Sciatic nerve (tissue), 2 donors: ENCODE measurements at regions not wholly inside any gene's neighbourhood (a gene's known extent, or its start where the extent isn't known, plus 50 kb on each side); places are given as distances from the start of the nearest gene placed in this dataset.

Experiments
- ATAC-seq: fragments of 200-7000 bp; cut with Tn5 transposase; one replicate; pipeline ENCODE4 v1.9.1; 2020; ENCODE audit warnings: mild to moderate bottlenecking, moderate library complexity
- DNase-seq: peaks from one replicate; pipeline ENCODE4 v3.0.0-alpha.2; 2020; ENCODE audit warnings: low spot score
- intact Hi-C: fragments of 100-400 bp; cut with DNase I; formaldehyde crosslinking; loops from one replicate; pipeline ENCODE4 v1.14.2; 2022
- donor health status: DM: no; HTN: no; CAD: no.
- donor health status: DM: no; HTN: no; CAD: no.

GRCh38 chr13:39149896-39150295 is 111.6 kb downstream of the NHLRC3 start:
- DNase-seq = no peak
- intact Hi-C loops = loop anchor here (10.0 kb wide), 1 partner anchor 465 kb away; no protein-coding TSS in a partner anchor
- no peak for ATAC-seq

DNA sequence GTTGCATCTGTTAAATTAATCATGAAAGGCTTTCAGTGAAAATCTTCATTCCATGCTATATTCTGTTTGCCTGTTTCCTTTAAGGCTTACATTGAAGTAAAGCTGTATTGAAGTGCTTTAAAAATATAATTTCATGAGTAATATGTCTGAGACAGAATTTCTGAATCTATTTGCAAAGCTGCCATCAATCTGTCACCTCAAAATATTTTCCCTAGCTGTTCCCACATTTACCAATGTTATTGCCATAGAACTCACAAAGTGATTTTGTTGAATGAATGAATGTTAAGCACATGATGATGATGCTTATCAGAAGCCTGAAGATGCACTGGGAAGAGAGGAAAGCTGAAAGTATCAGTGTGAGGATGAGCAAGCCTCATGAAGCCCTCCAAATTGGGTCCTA is 115.8 kb downstream of the NHLRC3 start:
- DNase-seq (no peak), ATAC-seq (no peak)
- intact Hi-C loops = no loop called here

GRCh38 chr13:39159393-39159792 is 121.1 kb downstream of the NHLRC3 start:
- intact Hi-C loops = no loop called here
- no peak for DNase-seq
- no peak for ATAC-seq

GRCh38 chr13:39159846-39160370 is 121.7 kb downstream of the NHLRC3 start:
- DNase-seq (no peak), ATAC-seq (no peak)
- intact Hi-C loops = no loop called here

DNA sequence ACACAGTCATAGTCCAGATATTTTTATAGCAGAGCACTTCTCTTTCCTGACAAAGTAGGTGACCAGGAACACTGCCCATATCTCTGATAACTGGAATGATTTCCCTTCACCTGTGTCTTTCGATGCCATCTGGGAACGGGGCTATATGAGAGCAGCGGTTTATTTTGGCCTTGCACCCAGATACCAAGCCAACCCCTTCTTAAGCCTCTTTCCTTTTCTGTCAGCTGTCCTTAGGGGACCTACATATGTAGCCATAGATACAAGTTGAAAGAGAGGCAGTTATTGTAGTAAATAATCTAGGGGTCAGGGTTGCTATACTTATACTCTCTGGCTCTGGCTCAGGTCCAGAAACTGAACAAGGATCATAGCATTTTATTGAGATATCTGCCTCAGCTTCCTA is 128.8 kb downstream of the NHLRC3 start:
- DNase-seq = no peak
- ATAC-seq = no peak
- intact Hi-C loops = no loop called here

- DNase-seq (no peak), ATAC-seq (no peak)
- intact Hi-C loops = no loop called here
Observed at GRCh38 chr13:39170711-39171110, 132.5 kb downstream of the NHLRC3 start.

- no peak for DNase-seq
- peak; percentile 87 for ATAC-seq
- intact Hi-C loops = no loop called here
Observed at GRCh38 chr13:39185326-39185725, 147.1 kb downstream of the NHLRC3 start.

DNA sequence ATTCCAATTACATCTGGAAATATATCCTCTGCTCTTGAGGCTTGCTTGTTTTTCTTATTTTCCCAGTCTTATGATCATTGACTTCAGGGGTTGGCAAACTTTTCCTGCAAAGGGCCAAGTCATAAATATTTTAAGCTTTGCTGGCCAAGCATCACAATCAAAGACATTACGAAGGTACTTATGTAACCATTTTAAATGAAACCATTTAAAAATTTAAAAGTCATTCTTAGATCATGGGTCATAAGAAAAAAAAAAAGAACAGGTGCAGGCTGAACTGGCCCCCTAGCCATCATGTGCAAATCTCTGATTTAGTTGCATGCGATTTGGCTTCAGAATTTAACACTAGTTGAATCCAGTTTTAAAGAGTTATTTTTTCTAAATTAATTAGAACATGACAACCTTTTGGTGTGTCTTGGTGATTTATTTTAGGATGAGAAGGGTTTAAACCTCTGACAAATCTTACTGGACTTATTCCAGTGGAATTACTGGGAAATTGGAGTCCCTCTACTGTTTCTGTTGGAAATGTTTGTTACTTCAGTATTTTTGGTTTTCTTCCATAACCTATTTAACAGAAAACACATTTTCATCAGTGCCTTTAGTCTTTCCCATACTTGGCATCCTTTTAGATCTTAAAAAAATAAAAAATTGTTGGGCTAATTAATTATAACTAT is 148.1 kb downstream of the NHLRC3 start:
- intact Hi-C loops = no loop called here
- peak; percentile 92 for ATAC-seq
- DNase-seq = no peak

DNA sequence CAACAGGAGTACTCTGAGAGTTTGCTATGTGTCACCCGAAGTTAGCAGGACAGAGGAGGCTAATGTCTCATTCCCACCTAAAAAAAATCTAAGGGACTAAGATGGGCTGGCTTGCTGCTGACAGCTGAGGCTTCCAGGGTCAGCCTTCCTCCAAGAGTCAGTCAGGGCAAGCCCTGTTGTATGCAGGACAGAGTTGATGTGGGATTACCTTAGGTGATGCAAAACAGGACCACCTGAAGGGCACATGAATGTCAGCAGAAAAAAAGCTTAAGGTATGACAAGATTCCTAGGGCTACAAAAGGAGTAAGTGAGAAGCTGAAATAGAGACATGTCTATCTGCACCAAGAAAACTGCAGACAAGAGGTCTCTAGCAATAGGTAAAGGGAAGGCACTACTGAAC is 151.5 kb downstream of the NHLRC3 start:
- ATAC-seq = no peak
- no peak for DNase-seq
- intact Hi-C loops = no loop called here

DNA sequence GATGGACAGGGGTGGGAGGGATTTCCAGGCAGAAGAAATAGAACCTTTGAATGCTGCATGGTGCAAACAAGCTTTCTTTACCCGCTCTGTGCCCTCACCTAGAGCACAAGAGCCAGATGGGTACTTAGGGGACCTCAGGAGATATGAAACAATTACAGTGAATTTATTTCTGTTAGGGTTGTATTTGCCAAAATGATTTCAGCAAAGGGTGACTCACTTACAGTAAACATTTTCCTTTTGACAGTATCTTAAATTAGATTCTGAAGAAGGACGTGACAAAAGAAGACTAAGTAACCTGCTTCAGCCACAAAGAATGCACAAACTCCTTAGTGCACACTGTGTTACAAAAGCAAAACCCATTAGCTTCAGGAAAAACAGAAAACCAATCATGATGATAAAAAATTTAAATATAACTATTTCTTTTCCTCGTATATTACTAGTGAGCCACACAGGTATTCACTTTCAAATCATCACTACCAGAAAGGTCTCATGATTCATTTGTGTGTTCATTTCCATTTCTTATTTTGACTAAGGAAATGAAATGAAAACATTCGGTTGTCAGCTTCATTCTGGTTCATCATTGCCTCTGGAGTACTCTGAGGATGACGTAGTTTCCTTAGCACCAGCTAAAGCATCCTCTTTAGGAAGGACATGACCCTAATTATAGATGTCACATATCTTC is 158.8 kb downstream of the NHLRC3 start:
- no peak for DNase-seq
- ATAC-seq = no peak
- intact Hi-C loops = no loop called here

DNA sequence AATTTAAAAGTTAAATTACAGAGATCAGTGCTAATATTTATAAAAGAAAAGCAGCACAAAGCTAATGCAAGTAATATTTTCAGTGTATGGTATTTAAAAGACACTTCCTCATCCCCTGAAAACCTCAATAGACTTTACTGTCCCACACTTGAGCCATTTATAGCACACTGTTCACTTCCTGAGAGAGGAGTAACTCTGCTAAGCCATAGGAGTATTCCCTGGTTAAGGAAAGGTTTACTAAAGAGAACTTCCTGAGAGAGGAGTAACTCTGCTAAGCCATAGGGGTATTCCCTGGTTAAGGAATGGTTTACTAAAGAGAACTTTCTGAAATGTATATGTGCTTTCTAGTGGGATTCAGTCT is 159.4 kb downstream of the NHLRC3 start:
- intact Hi-C loops = no loop called here
- no peak for ATAC-seq

DNA sequence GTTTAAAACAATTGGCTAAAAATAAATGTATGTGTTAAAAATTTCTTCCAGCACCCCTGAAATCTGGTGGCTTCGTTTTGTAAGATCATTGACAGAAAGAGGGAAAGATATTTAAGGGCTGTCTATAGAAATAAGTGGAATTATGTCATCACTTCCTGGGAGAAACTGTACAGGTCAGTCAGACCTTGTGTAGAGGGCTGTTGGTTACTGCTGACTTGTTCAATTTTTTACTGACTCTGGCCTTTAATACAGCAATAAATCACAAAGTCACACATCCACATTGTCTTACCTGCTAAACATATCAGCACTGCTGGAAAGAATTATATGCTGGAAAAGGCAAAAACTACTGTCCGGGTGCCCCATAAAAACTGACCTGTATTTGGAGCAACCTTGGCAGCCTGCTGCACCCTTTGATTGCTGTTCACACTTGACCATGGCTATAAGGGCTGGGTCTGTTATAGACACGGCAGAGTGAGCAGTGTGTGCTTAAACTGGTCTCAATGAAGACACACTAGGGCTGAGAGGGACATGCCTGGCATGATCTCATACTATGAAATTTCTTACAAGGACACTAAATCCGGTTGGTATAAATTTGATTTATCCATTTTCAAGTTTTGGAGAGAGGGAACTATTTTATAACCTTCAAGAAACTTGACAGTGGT is 162.1 kb downstream of the NHLRC3 start:
- intact Hi-C loops = no loop called here
- DNase-seq (no peak), ATAC-seq (no peak)

More for the DNA sequence above, 159.4 kb downstream of the NHLRC3 start:
- no peak for DNase-seq

- no peak for ATAC-seq
- intact Hi-C loops = no loop called here
- no peak for DNase-seq
Observed at GRCh38 chr13:39201180-39201579, 162.9 kb downstream of the NHLRC3 start.

DNA sequence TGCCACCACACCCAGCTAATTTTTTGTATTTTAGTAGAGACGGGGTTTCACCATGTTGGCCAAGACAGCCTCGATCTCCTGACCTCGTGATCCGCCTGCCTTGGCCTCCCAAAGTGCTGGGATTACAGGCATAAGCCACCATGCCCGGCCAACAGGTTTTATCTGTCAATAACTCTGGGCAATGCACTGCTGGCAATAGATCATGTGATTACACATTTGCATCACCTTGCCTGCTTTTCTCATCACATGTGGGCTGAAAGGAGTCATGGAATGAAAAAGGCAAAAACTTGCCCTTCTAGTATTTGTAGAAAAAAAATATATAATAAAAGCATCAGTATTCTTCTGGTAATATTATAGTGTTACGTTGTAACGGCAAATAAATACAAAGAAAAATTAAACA is 164.5 kb downstream of the NHLRC3 start:
- DNase-seq (no peak), ATAC-seq (no peak)

GRCh38 chr13:39208636-39209035 is 170.4 kb downstream of the NHLRC3 start:
- ATAC-seq = no peak
- DNase-seq = no peak
- intact Hi-C loops = no loop called here

More for the DNA sequence above, 164.5 kb downstream of the NHLRC3 start:
- intact Hi-C loops = no loop called here

- intact Hi-C loops = no loop called here
- DNase-seq (no peak), ATAC-seq (peak; percentile 92)
Observed at GRCh38 chr13:39209731-39210531, 171.7 kb downstream of the NHLRC3 start.

DNA sequence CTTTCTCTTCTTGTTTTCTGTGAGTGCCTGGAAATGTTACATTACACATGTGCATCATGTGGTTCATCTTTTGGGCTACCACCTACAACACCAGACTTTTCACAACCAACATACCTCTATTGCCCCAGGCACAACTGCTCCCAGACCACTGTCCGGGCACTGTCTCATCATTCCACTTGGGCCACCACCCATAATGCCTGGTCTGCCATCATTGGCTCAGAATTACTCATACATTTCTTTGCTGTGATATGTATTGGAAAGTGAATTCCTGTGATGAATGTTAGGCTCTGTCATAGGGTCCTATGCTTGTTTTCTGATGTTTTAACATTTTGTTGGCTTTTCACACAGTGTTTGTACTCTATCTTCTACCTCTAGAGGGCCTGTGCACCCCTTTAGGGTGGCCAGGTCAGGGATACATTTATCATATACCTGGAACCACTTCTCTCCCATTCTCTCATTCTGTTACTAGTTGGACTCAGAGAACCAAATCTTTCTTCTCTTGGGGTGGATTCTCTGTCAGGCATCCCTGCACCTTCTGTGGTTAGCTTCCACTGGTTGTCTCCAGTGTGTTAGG is 172.8 kb downstream of the NHLRC3 start:
- peak; percentile 8 for ATAC-seq
- no peak for DNase-seq
- intact Hi-C loops = no loop called here

- intact Hi-C loops = no loop called here
- no peak for ATAC-seq
- DNase-seq = no peak
Observed at GRCh38 chr13:39215971-39216370, 177.7 kb downstream of the NHLRC3 start.

DNA sequence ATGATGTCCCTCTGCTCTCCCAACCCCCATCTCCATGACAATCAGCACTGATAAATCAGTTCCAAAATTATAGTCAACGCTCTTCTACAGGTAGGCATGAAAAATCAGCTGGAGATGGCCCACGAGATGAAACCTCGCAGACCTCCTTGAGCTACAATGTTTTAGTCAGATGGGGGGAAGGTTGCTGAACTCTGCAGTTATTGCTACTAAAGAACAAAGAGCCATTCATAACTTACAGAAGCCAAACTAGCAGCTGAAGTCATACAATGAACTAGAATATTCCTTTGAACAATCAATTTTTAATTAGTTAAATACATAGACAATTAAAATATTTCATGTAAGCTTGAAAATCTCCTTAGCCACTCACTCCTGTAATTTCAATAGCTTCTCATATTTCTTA is 179.2 kb downstream of the NHLRC3 start:
- intact Hi-C loops = no loop called here
- peak; percentile 44 for ATAC-seq
- no peak for DNase-seq
